HG03378 (cell line): ENCODE measurements at regions not wholly inside any gene's neighbourhood (a gene's known extent, or its start where the extent isn't known, plus 50 kb on each side); places are given as distances from the start of the nearest gene placed in this dataset.

Experiments
- ATAC-seq: cut with Tn5 transposase; IDR thresholded peaks from one replicate; pipeline ENCODE4 v1.9.1; 2021; ENCODE audit warnings: mild to moderate bottlenecking, moderate library complexity; ENCODE audit not compliant: unreplicated experiment

GRCh38 chr19:30169196-30169900, 202.8 kb upstream of the ZNF536 start:
- ATAC-seq, result no peak

GRCh38 chr19:30170081-30170480, 202.1 kb upstream of the ZNF536 start:
- no peak for ATAC-seq

- no peak for ATAC-seq
Observed at GRCh38 chr19:30170495-30171137, 201.6 kb upstream of the ZNF536 start.

- no peak for ATAC-seq
Observed at GRCh38 chr19:30171138-30171635, 201.0 kb upstream of the ZNF536 start.

- ATAC-seq, result no peak
Observed at GRCh38 chr19:30171795-30172612, 200.2 kb upstream of the ZNF536 start.

GRCh38 chr19:30172613-30173242, 199.5 kb upstream of the ZNF536 start:
- no peak for ATAC-seq

GRCh38 chr19:30173593-30174356, 198.4 kb upstream of the ZNF536 start:
- no peak for ATAC-seq

- no peak for ATAC-seq
Observed at GRCh38 chr19:30174357-30174645, 197.9 kb upstream of the ZNF536 start.

- ATAC-seq, result no peak
Observed at GRCh38 chr19:30174791-30175190, 197.4 kb upstream of the ZNF536 start.

- no peak for ATAC-seq
Observed at GRCh38 chr19:30175987-30176386, 196.2 kb upstream of the ZNF536 start.

- ATAC-seq, result no peak
Observed at GRCh38 chr19:30178721-30179402, 193.3 kb upstream of the ZNF536 start.

GRCh38 chr19:30180691-30181090, 191.5 kb upstream of the ZNF536 start:
- no peak for ATAC-seq

GRCh38 chr19:30183807-30184490, 188.2 kb upstream of the ZNF536 start:
- ATAC-seq, result no peak

GRCh38 chr19:30202060-30202600, 170.1 kb upstream of the ZNF536 start:
- no peak for ATAC-seq

- no peak for ATAC-seq
Observed at GRCh38 chr19:30204721-30205120, 167.5 kb upstream of the ZNF536 start.

- no peak for ATAC-seq
Observed at GRCh38 chr19:30206187-30206586, 166.0 kb upstream of the ZNF536 start.

- no peak for ATAC-seq
Observed at GRCh38 chr19:30207357-30207756, 164.8 kb upstream of the ZNF536 start.

GRCh38 chr19:30208436-30209060, 163.6 kb upstream of the ZNF536 start:
- ATAC-seq, result no peak
